Esophagus squamous epithelium (tissue), 4 donors: ENCODE measurements at regions not wholly inside any gene's neighbourhood (a gene's known extent, or its start where the extent isn't known, plus 50 kb on each side); places are given as distances from the start of the nearest gene placed in this dataset.

ENCODE experiments used
- CTCF ChIP-seq, 6 experiments: fragments of 450-650 bp in 4 of 6; fragments of 200-600 bp in 2 of 6; sonication (generic) in 2 of 6; IDR thresholded peaks; one replicate each; pipeline ENCODE4 v1.5.1; 2016 to 2019; ENCODE audit warnings: antibody characterized with exemption in 6 of 6, mild to moderate bottlenecking in 4 of 6, moderate library complexity in 4 of 6
- POLR2A ChIP-seq, 4 donors: fragments of 450-650 bp; IDR thresholded peaks; one replicate each; pipeline ENCODE4 v1.6.1; 2017; ENCODE audit warnings: antibody characterized with exemption in 4 of 4, mild to moderate bottlenecking in 4 of 4, moderate library complexity in 3 of 4

- TF ChIP-seq CTCF (IDR thresholded peaks at IDR 0.05) (no peak), POLR2A (IDR thresholded peaks at IDR 0.05) (no peak)
Measured at GRCh38 chr11:45411228-45411946, 125.2 kb upstream of the SYT13 start.
